ENCODE measurements at regions not wholly inside any gene's neighbourhood (a gene's known extent, or its start where the extent isn't known, plus 50 kb on each side); places are given as distances from the start of the nearest gene placed in this dataset.

GRCh38 chr1:232196042-232196441 is 433.9 kb downstream of the SIPA1L2 start:
- TF ChIP-seq GATA2 (IDR thresholded peaks at IDR 0.05; ENCODE audit: insufficient read depth, insufficient read length, low read depth, low read length) = no peak
- TF ChIP-seq POLR2A (IDR thresholded peaks at IDR 0.05; ENCODE audit: low read depth, low read length) = no peak
- no peak for TF ChIP-seq CTCF (IDR thresholded peaks at IDR 0.05; ENCODE audit: extremely low read depth in 1 of 2, insufficient read depth in 1 of 2, low read depth in 1 of 2, low read length in 2 of 2)
- no peak for TF ChIP-seq POLR2AphosphoS5 (IDR thresholded peaks at IDR 0.05; ENCODE audit: insufficient read depth, low read depth, low read length)
- TF ChIP-seq EZH2 (IDR thresholded peaks at IDR 0.05; ENCODE audit: borderline replicate concordance, low read depth, low read length, severe bottlenecking) = no peak
- no peak for TF ChIP-seq FOS (IDR thresholded peaks at IDR 0.05; ENCODE audit: borderline replicate concordance, insufficient read depth, low read length)
- TF ChIP-seq MYC (IDR thresholded peaks at IDR 0.05; ENCODE audit: low read depth, low read length) = no peak
- no peak for TF ChIP-seq MAX (IDR thresholded peaks at IDR 0.05; ENCODE audit: insufficient read depth, insufficient read length)

Measured in endothelial cell of umbilical vein (primary cell).